HL-60 (cell line): ENCODE measurements at regions not wholly inside any gene's neighbourhood (a gene's known extent, or its start where the extent isn't known, plus 50 kb on each side); places are given as distances from the start of the nearest gene placed in this dataset.

Experiments used
- GABPA ChIP-seq: IDR thresholded peaks from 2 replicates; pipeline ENCODE4 v1.6.1; 2012; ENCODE audit warnings: low read depth
- POLR2AphosphoS5 ChIP-seq: IDR thresholded peaks from 2 replicates; pipeline ENCODE4 v1.6.1; 2012; ENCODE audit warnings: low read depth
- SPI1 ChIP-seq: IDR thresholded peaks from 2 replicates; pipeline ENCODE4 v1.6.1; 2012; ENCODE audit warnings: low read depth, mild to moderate bottlenecking, borderline replicate concordance
- TF ChIP-seq, protein P1 (sequence below): IDR thresholded peaks from 2 replicates; pipeline ENCODE4 v1.6.1; 2012; ENCODE audit warnings: low read depth; ENCODE audit not compliant: insufficient replicate concordance
- TF ChIP-seq, protein P2 (sequence below): IDR thresholded peaks from one replicate; pipeline ENCODE4 v1.5.1; 2011; ENCODE audit warnings: low read length, control low read depth, inconsistent platforms; ENCODE audit not compliant: insufficient read depth

DNA sequence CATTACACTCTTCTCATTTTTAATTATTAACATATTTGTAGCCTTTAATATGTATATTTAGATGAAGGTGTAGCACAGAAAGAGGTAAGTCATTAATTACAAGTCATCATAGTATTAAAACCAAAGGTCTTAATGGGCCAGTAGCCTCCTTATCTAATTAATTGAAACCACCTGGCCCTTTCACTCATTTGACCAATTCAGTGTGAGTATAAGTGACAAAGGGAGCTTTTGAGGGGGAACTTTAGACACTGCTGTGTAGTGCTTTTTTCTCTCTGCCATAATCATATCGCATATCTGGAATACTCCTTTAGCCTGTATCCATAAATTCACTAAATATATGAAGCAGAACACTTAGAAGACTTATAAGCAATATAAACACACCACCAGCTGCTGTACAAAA lies 562.9 kb upstream of the POT1 start:
- TF ChIP-seq, protein P1, sequence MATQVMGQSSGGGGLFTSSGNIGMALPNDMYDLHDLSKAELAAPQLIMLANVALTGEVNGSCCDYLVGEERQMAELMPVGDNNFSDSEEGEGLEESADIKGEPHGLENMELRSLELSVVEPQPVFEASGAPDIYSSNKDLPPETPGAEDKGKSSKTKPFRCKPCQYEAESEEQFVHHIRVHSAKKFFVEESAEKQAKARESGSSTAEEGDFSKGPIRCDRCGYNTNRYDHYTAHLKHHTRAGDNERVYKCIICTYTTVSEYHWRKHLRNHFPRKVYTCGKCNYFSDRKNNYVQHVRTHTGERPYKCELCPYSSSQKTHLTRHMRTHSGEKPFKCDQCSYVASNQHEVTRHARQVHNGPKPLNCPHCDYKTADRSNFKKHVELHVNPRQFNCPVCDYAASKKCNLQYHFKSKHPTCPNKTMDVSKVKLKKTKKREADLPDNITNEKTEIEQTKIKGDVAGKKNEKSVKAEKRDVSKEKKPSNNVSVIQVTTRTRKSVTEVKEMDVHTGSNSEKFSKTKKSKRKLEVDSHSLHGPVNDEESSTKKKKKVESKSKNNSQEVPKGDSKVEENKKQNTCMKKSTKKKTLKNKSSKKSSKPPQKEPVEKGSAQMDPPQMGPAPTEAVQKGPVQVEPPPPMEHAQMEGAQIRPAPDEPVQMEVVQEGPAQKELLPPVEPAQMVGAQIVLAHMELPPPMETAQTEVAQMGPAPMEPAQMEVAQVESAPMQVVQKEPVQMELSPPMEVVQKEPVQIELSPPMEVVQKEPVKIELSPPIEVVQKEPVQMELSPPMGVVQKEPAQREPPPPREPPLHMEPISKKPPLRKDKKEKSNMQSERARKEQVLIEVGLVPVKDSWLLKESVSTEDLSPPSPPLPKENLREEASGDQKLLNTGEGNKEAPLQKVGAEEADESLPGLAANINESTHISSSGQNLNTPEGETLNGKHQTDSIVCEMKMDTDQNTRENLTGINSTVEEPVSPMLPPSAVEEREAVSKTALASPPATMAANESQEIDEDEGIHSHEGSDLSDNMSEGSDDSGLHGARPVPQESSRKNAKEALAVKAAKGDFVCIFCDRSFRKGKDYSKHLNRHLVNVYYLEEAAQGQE, result no peak
- TF ChIP-seq, protein P2, sequence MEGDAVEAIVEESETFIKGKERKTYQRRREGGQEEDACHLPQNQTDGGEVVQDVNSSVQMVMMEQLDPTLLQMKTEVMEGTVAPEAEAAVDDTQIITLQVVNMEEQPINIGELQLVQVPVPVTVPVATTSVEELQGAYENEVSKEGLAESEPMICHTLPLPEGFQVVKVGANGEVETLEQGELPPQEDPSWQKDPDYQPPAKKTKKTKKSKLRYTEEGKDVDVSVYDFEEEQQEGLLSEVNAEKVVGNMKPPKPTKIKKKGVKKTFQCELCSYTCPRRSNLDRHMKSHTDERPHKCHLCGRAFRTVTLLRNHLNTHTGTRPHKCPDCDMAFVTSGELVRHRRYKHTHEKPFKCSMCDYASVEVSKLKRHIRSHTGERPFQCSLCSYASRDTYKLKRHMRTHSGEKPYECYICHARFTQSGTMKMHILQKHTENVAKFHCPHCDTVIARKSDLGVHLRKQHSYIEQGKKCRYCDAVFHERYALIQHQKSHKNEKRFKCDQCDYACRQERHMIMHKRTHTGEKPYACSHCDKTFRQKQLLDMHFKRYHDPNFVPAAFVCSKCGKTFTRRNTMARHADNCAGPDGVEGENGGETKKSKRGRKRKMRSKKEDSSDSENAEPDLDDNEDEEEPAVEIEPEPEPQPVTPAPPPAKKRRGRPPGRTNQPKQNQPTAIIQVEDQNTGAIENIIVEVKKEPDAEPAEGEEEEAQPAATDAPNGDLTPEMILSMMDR, result no peak
- TF ChIP-seq GABPA (no peak), POLR2AphosphoS5 (no peak), SPI1 (no peak)
